Inflammatory macrophage treated with lipopolysaccharide for 4 hours (primary cell): ENCODE measurements at regions not wholly inside any gene's neighbourhood (a gene's known extent, or its start where the extent isn't known, plus 50 kb on each side); places are given as distances from the start of the nearest gene placed in this dataset.
"Not testable (repeated sequence)": the region's sequence is repeated elsewhere in the genome, so short reads cannot be mapped to it uniquely, and the experiment has no call there.

Source experiments
- DNase-seq: peaks from one replicate; pipeline ENCODE4 v3.0.0-alpha.2; 2020

- DNase-seq, result not testable (repeated sequence)
Measured at GRCh38 chr1:149700677-149701567, 81.6 kb upstream of the FCGR1A start.

- DNase-seq, result not testable (repeated sequence)
Measured at GRCh38 chr1:149708192-149708853, 74.2 kb upstream of the FCGR1A start.

GRCh38 chr1:149711651-149712050 lies 70.8 kb upstream of the FCGR1A start:
- not testable (repeated sequence) for DNase-seq

DNA sequence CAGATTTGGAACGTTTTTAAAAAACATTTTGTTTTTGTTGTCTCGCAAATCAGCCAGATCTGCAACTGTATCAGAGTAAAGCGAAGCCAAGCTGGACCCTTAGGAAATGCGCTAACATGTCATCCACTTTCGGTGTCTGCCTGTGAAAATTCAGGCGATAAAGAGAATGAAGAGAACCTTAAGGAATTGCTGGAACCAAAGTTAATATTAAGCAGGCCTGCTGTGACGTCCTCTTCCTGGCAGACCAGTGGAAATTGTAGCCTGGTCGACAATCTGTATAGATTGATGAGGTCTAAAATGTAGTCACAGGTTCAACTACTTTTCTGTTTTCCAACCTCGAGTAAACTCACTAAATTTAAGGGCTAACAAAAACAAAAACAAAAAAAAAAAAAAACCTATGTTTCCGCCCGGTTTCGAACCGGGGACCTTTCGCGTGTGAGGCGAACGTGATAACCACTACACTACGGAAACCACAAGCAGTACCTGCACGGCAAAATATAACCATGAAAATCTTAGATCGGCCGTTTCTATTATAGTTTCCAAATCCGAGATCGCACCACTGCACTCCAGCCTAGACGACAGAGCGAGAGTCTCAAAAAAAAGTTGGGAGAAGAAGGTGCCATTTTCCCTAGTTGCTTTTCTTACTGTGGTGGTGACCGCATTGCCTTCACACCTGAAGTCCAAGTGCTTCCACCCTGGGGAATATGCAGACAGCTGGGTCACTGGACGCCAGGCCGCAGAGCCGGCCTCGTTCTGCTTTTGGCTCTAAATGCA lies 70.2 kb upstream of the FCGR1A start:
- peak; percentile 16 for DNase-seq

DNA sequence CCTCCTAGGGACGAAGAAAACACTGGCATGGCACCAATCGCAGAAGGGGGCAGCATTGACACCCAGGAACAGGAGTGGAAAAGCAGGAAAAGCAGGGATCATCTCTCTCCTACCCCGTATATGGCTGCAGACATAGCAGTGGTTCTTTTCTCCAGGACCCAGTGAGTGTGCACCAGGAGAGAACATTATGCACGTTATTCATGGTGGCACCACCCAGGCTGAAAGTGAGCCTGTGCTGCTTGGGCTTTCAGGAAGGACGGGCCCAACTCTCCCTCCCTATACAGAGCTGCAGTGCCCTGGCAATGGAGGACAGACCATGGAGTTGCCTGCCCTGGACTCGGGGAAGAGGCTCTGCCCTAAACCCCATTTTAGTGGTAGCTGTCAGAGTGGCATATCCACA lies 69.0 kb upstream of the FCGR1A start:
- DNase-seq, result not testable (repeated sequence)

DNA sequence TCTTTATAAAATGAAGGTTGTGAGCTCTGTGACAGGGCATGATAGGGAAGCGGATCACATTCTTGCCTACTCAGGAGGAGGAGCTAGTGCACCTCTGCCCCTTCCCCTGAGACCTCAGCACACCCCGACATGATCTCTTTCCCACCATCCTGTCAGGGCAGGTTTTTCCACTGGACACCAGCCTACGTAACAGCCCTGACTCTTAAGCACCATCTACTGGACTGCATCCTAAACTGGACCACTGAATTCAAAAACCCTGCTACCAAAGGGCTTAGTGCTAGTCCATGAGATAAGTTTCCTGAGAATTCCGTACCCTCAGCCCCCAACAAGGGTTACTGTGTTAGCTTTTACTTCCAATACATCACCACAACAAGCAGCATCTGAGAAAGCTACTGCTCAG lies 68.5 kb upstream of the FCGR1A start:
- DNase-seq, result not testable (repeated sequence)

- not testable (repeated sequence) for DNase-seq
Measured at GRCh38 chr1:149724618-149725302, 57.7 kb upstream of the FCGR1A start.

- DNase-seq, result not testable (repeated sequence)
Measured at GRCh38 chr1:149726688-149727087, 55.8 kb upstream of the FCGR1A start.

- DNase-seq, result not testable (repeated sequence)
Measured at GRCh38 chr1:149728598-149728997, 53.9 kb upstream of the FCGR1A start.
